Sigmoid colon (tissue), 6 donors: ENCODE measurements at regions not wholly inside any gene's neighbourhood (a gene's known extent, or its start where the extent isn't known, plus 50 kb on each side); places are given as distances from the start of the nearest gene placed in this dataset.

Source experiments
- DNase-seq: peaks from one replicate; pipeline ENCODE4 v3.0.0-alpha.2; 2019
- H3K27ac ChIP-seq, 4 donors: fragments of 200-600 bp; sonication (generic); one replicate each; pipeline ENCODE4 v1.5.1; 2016 to 2019; ENCODE audit warnings: mild to moderate bottlenecking in 1 of 4
- H3K27me3 ChIP-seq, 3 donors: fragments of 200-600 bp; sonication (generic); one replicate each; pipeline ENCODE4 v1.5.1; 2019; ENCODE audit warnings: mild to moderate bottlenecking in 1 of 3
- H3K36me3 ChIP-seq, 4 donors: fragments of 200-600 bp; sonication (generic); one replicate each; pipeline ENCODE4 v1.5.1; 2016 to 2019
- H3K4me1 ChIP-seq, 4 donors: fragments of 200-600 bp; sonication (generic); one replicate each; pipeline ENCODE4 v1.5.1; 2017 to 2019
- H3K4me3 ChIP-seq, 4 donors: fragments of 200-600 bp; sonication (generic); one replicate each; pipeline ENCODE4 v1.5.1; 2017 to 2019; ENCODE audit warnings: mild to moderate bottlenecking in 2 of 4, moderate library complexity in 1 of 4
- H3K9me3 ChIP-seq, 4 donors: fragments of 200-600 bp in 3 of 4; sonication (generic) in 3 of 4; one replicate each; pipeline versions ENCODE4 v1.5.1 to v1.6.1; 2013 to 2019
- EP300 ChIP-seq, 4 donors: sonication (generic); formaldehyde crosslinking; IDR thresholded peaks; one replicate each; pipeline ENCODE4 v1.6.1; 2017; ENCODE audit warnings: antibody characterized with exemption in 4 of 4
- POLR2A ChIP-seq, 2 donors: fragments of 450-650 bp; IDR thresholded peaks; one replicate each; pipeline ENCODE4 v1.6.1; 2016; ENCODE audit warnings: antibody characterized with exemption in 2 of 2, mild to moderate bottlenecking in 2 of 2, moderate library complexity in 2 of 2
- POLR2AphosphoS5 ChIP-seq, 4 donors: sonication (generic); formaldehyde crosslinking; IDR thresholded peaks; one replicate each; pipeline ENCODE4 v1.6.1; 2017; ENCODE audit warnings: antibody characterized with exemption in 4 of 4
- WGBS, 2 donors: extraction: QIAGEN DNeasy Blood & Tissue Kit; methylation state at CpG; one replicate each; pipeline ENCODE4 v1.1.7; 2013; 5-methylcytosine and 5-hydroxymethylcytosine counted together
- intact Hi-C: fragments of 100-400 bp; cut with DNase I; formaldehyde crosslinking; loops from one replicate; pipeline ENCODE4 v1.15.1; 2023
- TF ChIP-seq, protein P1 (sequence below), 4 experiments: fragments of 450-650 bp in 3 of 4; fragments of 200-600 bp in 1 of 4; IDR thresholded peaks; one replicate each; pipeline ENCODE4 v1.5.1; 2016 to 2019; ENCODE audit warnings: antibody characterized with exemption in 4 of 4, mild to moderate bottlenecking in 3 of 4, moderate library complexity in 2 of 4
- donor health status: healthy with polysubstance abuse.
- donor health status: healthy.

DNA sequence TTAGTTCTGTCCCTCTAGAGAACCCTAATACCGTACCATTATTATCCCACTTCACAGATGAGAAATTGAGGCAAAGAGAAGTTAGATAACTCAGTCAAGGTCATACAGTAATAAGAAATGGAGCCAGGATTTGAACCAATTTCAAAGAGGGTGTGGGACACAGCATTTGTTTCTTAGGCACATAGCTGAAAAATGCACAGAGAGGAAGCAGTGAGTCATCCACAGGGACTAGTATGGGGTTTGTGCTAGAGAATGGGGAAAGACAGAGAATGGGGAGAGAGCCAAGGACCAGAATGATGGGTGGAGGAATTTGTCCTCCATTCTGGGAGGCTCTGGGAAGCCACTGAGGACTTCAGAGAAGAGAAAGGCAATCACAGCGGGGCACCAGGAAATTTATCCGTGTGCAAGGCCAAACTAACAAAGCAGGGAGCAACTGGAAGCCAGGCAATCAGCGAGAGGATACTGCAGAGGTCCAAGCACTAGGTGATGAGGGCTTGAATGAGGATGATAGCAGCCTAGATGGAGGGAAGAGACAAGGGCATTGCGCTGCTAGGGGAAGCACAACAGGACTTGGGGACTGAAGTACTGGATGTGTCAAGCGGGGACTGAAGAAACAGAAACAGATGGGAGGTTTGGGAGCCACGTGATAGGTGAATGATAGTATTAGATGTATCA lies 78.1 kb upstream of the ZFHX3 start:
- Histone ChIP-seq H3K4me1 (no peaks in the 10 kb centered on the region), H3K4me3 (no peak overlapping the region), H3K36me3 (no peaks in the 10 kb centered on the region), H3K27me3 (no peaks in the 10 kb centered on the region), H3K27ac (peak overlapping the region in 3 of 4 donors; percentile 31 to 52 (median 35)), H3K9me3 (no peaks in the 10 kb centered on the region)
- no peak for DNase-seq
- WGBS, 2 donors: 89 to 93% methylated on average over 7 of the region's 7 CpGs
- intact Hi-C loops: no loop called here
- TF ChIP-seq, protein P1, sequence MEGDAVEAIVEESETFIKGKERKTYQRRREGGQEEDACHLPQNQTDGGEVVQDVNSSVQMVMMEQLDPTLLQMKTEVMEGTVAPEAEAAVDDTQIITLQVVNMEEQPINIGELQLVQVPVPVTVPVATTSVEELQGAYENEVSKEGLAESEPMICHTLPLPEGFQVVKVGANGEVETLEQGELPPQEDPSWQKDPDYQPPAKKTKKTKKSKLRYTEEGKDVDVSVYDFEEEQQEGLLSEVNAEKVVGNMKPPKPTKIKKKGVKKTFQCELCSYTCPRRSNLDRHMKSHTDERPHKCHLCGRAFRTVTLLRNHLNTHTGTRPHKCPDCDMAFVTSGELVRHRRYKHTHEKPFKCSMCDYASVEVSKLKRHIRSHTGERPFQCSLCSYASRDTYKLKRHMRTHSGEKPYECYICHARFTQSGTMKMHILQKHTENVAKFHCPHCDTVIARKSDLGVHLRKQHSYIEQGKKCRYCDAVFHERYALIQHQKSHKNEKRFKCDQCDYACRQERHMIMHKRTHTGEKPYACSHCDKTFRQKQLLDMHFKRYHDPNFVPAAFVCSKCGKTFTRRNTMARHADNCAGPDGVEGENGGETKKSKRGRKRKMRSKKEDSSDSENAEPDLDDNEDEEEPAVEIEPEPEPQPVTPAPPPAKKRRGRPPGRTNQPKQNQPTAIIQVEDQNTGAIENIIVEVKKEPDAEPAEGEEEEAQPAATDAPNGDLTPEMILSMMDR (IDR thresholded peaks at IDR 0.05): no peak
- TF ChIP-seq POLR2A (IDR thresholded peaks at IDR 0.05): no peak
- no peak for TF ChIP-seq EP300 (IDR thresholded peaks at IDR 0.05)
- TF ChIP-seq POLR2AphosphoS5 (IDR thresholded peaks at IDR 0.05): peak in 1 of 4 donors; percentile 6

DNA sequence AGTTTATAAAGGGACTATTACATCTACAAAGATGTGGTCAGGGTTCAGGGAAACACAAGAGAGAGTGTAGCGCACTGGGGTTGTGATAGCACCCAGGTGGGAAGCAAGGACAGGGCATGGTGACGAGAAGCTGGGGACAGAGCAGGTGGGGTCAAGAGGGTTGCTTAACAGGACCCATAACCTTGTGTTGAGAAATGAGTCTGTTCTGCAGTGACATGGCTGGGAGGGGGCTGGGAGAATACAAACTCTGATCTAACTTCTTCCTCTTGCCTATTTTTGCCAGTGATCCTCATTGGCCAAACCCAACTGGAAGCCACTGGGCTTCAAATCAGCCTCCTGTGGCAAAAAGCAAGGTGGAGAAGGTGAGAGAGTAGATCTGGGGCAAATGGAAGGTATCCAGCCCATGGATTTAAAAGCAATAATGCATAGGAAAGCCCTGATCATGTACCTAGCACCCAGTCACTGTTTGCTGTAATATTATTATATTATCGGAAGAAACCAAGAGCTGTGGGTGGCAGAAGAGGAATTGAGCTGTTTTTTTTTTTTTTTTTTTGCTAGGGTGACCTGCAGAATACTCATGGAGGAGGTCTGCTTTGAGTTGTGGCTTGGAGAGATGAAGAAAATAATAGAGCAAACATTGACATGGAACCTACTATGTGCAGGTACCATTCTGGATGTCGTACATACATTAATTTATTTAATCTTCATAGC lies 76.9 kb upstream of the ZFHX3 start:
- H3K9me3 ChIP-seq: no peaks in the 10 kb centered on the region
- H3K4me3 ChIP-seq: no peak overlapping the region
- H3K36me3 ChIP-seq: no peaks in the 10 kb centered on the region
- intact Hi-C loops: no loop called here
- no peak for DNase-seq
- WGBS, 2 donors: 92 to 94% methylated on average over 4 of the region's 4 CpGs
- H3K27ac ChIP-seq: no peak overlapping the region
- TF ChIP-seq EP300 (IDR thresholded peaks at IDR 0.05) (no peak), POLR2A (IDR thresholded peaks at IDR 0.05) (no peak)
- H3K4me1 ChIP-seq: no peaks in the 10 kb centered on the region
- no peaks in the 10 kb centered on the region for H3K27me3 ChIP-seq

DNA sequence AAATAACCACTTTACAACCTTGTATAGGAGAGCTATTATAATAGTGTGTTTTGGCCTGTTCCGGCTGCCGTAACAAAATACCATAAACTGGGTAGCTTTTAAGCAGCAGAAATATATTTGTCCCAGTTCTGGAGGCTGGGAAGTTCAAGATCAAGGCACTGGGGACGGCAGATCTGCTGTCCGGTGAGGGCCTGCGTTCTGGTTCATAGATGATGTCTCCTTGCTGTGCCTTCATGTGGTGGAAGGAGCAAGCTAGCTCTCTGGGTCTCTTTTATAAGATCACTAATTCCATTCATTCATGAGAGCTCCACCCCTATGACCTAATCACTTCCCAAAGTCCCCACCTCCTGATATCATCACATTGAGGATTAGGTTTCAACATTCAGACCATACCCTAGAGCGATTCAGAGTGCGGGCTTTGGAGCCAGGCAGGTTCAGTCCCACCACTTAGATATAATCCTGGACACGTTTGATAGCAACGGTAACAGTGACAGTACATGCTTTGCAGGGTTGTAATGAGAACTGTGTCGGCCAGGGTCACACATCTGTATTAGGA lies 76.2 kb upstream of the ZFHX3 start:
- TF ChIP-seq, protein P1 (IDR thresholded peaks at IDR 0.05): no peak
- TF ChIP-seq POLR2AphosphoS5 (IDR thresholded peaks at IDR 0.05) (no peak), EP300 (IDR thresholded peaks at IDR 0.05) (no peak), POLR2A (IDR thresholded peaks at IDR 0.05) (no peak)
- no peaks in the 10 kb centered on the region for H3K4me1 ChIP-seq
- DNase-seq: no peak
- intact Hi-C loops: no loop called here
- H3K27ac ChIP-seq: no peak overlapping the region
- H3K9me3 ChIP-seq: no peaks in the 10 kb centered on the region
- H3K36me3 ChIP-seq: no peaks in the 10 kb centered on the region
- WGBS, 2 donors: 95 to 96% methylated on average over 10 of the region's 10 CpGs
- H3K27me3 ChIP-seq: no peaks in the 10 kb centered on the region
- H3K4me3 ChIP-seq: no peak overlapping the region

DNA sequence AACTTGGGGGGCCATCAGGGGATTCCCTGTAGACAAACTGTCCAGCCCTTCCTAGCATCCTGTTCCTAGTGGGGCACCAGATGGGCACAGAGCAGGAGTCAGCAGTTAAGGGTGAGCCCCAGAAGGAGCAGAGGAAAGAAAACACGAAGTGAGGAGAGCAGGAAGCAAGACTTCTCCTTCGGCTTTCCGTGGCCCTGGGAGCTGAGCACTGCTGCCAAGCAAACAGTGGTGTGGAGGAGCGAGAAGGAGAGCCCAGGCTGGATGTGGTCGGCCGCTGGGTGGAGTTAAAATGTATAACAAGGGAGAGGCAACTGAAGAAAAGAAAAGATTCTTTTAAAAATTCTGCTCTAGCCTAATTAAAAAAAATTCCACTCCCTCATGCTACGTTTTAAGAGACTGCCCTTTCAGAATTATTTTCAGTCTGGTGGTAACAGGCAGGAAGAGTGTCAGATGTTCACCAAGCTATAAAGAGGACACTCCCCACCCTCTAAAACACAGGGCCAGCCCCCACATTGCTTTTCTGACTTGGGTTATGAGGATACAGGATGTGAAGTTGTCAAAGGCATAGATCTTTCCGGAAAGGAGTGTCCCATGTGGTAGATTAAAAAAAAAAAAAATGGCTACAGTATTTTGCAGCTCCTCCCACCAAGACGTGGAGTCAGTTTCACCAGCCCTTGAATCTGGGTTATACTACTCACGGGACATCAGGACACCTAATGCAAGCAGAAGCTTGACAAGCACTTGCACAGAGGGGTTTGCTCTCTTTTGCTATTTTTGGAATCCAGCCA lies 74.9 kb upstream of the ZFHX3 start:
- H3K27ac ChIP-seq: peak overlapping the region in 2 of 4 donors; percentile 6 to 19
- H3K27me3 ChIP-seq: no peaks in the 10 kb centered on the region
- TF ChIP-seq EP300 (IDR thresholded peaks at IDR 0.05) (no peak), POLR2AphosphoS5 (IDR thresholded peaks at IDR 0.05) (no peak), POLR2A (IDR thresholded peaks at IDR 0.05) (no peak)
- TF ChIP-seq, protein P1 (IDR thresholded peaks at IDR 0.05): no peak
- intact Hi-C loops: no loop called here
- H3K4me1 ChIP-seq: no peaks in the 10 kb centered on the region
- DNase-seq: no peak
- 38 to 77% methylated on average over 10 of the region's 10 CpGs for WGBS, 2 donors
- no peak overlapping the region for H3K4me3 ChIP-seq
- H3K36me3 ChIP-seq: no peaks in the 10 kb centered on the region
- H3K9me3 ChIP-seq: peaks cover 0 to 4% (median 1%) of the 10 kb centered on the region in 4 donors

DNA sequence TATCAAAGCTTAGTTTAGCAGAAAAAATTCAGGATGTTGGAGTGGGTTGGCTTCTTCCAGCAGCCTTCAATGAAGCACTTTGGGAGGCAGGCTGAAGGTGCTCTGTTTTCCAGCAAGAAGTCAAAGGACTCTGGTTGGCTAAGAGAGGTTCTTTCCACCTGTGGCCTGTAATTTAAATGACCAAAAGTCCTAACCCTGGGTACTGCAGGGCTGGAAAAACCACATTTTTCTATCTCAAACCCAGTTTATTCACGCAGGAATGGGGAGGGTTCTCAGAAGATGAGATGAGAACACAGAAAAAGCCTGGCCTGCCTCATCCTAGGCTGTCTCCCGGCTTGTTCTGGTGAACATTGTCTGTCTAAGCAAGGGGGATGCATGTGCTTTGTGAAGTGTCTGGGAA lies 68.6 kb upstream of the ZFHX3 start:
- no peak for DNase-seq
- no peak overlapping the region for H3K27ac ChIP-seq
- no peaks in the 10 kb centered on the region for H3K27me3 ChIP-seq
- H3K4me3 ChIP-seq: no peak overlapping the region
- no peaks in the 10 kb centered on the region for H3K36me3 ChIP-seq
- whole genome bisulfite sequencing, 2 donors: 90 to 92% methylated on average over 2 of the region's 2 CpGs
- peaks cover 0 to 6% (median 2%) of the 10 kb centered on the region in 4 donors for H3K9me3 ChIP-seq
- intact Hi-C loops: no loop called here
- TF ChIP-seq, protein P1 (IDR thresholded peaks at IDR 0.05): no peak
- TF ChIP-seq EP300 (IDR thresholded peaks at IDR 0.05): no peak
- TF ChIP-seq POLR2A (IDR thresholded peaks at IDR 0.05): no peak
- no peak for TF ChIP-seq POLR2AphosphoS5 (IDR thresholded peaks at IDR 0.05)
- H3K4me1 ChIP-seq: no peaks in the 10 kb centered on the region
